HG03159 (cell line): ENCODE measurements at regions not wholly inside any gene's neighbourhood (a gene's known extent, or its start where the extent isn't known, plus 50 kb on each side); places are given as distances from the start of the nearest gene placed in this dataset.
A peak's percentile ranks its signal among the peaks of the same experiment; 100 is the strongest.
"Not testable (repeated sequence)": the region's sequence is repeated elsewhere in the genome, so short reads cannot be mapped to it uniquely, and the experiment has no call there.

Experiments
- ATAC-seq: cut with Tn5 transposase; IDR thresholded peaks from one replicate; pipeline ENCODE4 v1.9.1; 2021; ENCODE audit warnings: mild to moderate bottlenecking, moderate library complexity; ENCODE audit not compliant: unreplicated experiment

GRCh38 chr2:21908712-21909380 is 785.1 kb downstream of the TDRD15 start:
- ATAC-seq, result not testable (repeated sequence)

GRCh38 chr2:21910832-21911507 is 787.2 kb downstream of the TDRD15 start:
- ATAC-seq, result no peak

DNA sequence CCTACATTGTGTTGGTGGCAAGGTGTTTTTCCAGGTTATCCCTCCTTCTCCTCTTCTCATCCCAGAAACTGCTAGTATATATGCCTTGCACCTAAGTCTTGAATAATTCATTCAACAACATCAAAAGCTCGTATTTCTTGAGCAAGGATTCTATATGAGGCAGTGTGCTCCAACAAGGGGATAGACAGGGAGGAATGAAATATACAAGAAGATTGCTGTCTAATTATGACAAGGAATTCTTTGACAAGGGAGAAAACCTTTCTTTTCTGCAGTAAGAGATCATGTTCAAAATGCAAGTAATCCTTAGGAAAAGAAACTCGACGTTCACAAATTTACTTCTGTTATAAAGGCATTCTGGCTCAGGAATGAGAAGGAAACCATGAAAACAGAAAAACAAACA is 788.6 kb downstream of the TDRD15 start:
- no peak for ATAC-seq

DNA sequence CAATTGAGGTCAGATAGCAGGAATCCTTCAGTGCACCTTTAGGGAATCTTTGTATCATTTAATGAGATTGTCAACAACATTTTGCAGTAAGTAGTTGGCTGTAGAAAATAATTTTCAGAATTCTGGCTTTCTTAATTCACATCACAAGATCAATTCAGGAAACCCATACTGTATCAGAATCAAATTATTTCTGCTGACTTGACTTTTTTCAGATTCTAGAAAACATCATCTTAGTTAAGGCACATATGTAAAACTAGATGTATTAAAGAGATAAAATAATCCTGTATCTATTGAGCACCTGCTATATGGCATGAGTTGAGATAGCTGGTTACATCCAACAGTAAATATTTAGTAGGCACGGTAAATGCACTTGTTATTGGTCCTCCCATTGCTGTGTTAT is 791.4 kb downstream of the TDRD15 start:
- ATAC-seq, result no peak

- ATAC-seq, result no peak
Observed at GRCh38 chr2:21916934-21917522, 793.3 kb downstream of the TDRD15 start.

- no peak for ATAC-seq
Observed at GRCh38 chr2:21920721-21921120, 797.0 kb downstream of the TDRD15 start.

DNA sequence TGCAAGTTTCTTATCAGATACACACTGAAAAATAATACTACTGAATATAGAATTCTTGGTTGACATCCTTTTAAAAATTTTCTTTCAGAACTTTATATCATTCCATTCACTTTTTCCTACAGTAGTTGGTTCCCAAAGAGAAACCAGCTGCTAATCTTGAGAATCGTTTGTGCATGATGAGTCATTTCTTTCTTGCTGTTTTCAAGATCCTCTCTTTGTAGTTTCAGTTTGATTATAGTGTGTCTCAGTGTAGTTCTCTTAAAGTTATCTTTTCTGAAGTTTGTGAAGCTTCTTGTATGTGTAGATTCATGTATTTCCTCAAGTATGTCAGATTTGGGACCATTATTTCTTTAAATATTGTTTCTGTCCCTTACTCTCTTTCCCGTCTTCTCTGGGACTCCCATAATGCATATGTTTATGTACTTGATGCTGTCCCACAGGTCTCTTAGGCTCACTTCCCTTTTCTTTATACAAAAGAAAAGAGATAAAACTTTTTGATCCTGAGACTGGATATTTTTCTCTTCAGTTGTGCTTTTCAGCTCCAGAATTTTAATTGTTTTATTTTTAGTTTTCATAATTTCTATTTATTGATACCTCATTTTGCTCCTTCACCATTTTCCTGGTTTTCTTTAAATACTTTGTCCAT is 801.0 kb downstream of the TDRD15 start:
- peak; percentile 82 for ATAC-seq

GRCh38 chr2:21928292-21928691 is 804.5 kb downstream of the TDRD15 start:
- no peak for ATAC-seq

DNA sequence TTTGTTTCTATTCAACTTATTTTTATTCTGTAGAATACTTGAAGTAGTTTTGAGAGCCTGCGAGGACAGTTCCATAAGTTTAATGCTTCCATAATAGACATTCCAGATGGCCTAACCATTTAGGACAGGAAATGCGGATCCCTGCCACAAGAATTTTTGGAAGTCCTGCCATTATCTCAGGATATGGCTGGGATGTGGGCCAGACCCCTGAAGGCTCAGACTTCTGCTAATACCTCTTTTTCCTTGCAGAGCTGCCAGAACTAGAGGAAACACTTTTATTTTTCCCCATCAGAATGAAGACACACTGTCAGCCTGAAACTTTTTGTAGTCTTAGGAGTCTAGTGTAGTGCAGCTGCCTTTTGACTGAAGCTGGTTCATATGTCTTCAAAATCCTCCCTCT is 806.5 kb downstream of the TDRD15 start:
- no peak for ATAC-seq

GRCh38 chr2:21939967-21940366 is 816.2 kb downstream of the TDRD15 start:
- no peak for ATAC-seq

DNA sequence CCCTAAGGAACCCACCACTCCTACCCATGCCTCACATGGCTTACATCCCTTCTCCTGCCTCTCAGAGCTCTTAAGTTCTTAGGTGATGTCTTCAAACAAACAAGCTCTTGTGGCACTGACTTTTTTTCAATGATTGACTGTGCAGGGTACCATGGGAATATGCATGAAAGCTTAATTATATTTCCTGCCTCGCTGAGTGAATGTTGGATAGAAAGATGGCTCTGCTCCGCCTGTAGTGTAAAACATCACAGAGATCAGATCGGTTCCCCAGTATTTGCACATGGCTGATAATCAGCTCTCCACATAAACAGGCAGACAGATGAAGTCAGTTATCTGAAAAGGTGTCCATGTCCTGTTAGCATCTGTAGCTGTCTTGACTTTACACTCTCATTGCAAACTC is 820.8 kb downstream of the TDRD15 start:
- ATAC-seq, result no peak

- ATAC-seq, result no peak
Observed at GRCh38 chr2:21945658-21946057, 821.9 kb downstream of the TDRD15 start.

GRCh38 chr2:21947046-21947445 is 823.3 kb downstream of the TDRD15 start:
- no peak for ATAC-seq

GRCh38 chr2:21966139-21966538 is 842.4 kb downstream of the TDRD15 start:
- ATAC-seq, result no peak

DNA sequence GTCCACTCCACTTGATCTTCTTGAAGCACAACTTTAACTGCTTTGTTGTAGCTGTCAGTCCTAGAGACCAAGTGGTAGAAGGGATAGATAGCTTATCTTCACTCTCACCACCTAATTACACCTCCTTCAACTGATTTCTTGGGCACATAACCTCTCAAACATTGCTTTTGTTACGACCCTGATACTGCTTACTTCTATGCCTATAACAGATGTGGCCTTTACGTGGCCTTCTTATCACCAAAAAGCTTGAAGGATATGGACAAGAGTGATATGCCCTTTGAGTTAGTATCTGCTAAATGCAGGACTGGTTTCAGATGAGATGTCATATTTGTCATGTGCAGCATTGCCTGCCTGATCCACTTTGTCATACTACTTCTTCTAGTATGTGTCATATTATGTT is 847.2 kb downstream of the TDRD15 start:
- ATAC-seq, result no peak

GRCh38 chr2:21972586-21972985 is 848.8 kb downstream of the TDRD15 start:
- ATAC-seq, result no peak

- ATAC-seq, result no peak
Observed at GRCh38 chr2:21981127-21981526, 857.4 kb downstream of the TDRD15 start.

DNA sequence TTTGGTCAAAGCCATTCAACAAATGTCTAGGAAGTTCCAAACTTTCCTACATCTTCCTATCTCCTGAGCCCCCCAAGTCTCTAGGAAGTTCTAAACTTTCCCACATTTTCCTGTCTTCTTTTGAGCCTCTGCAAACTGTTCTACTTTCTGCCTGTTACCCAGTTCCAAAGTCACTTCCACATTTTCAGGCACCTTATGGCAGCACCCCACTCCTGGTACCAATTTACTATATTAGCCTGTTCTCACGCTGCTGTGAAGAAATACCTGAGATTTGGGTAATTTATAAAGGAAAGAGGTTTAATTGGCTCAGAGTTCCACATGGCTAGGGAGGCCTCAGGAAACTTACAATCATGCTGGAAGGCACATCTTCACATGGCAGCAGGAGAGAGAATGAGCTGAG is 869.2 kb downstream of the TDRD15 start:
- ATAC-seq, result no peak

- ATAC-seq, result no peak
Observed at GRCh38 chr2:21996339-21996738, 872.6 kb downstream of the TDRD15 start.

DNA sequence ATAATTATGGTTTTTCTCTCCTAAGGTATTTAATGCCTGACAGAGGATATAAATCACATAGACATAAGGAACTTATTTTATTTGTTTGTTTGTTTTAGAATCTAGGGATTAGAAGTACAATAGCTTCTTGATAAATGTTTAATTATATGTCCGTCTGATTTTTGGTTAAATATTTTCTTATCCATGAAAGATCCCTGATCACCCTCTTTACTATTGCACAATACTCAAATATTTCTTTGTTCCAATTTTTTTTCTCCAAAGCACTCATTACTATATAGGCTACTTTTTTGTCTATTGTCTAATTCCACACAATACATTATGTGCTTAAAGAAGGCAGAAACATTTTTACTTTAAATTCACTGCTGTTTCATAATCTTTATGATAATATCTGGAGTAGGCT is 875.8 kb downstream of the TDRD15 start:
- no peak for ATAC-seq

DNA sequence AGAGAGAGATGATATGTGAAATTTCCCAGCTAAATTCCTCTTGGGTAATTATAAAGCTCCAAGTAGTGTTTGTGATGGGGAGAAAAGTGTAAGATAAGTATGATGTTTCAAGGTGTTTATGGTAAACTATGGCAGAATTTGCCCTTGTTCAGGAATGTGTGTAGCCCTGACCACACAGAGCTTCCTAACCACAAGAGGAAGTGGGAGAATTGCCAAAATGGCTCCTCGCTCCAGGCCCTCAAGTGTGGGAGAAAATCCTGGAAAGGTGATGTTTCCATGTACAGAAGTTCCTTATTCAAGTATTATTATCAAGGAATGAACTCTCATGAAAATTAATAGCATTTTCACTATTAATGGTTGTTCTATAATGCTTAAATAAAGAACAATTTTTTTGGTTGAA is 878.3 kb downstream of the TDRD15 start:
- ATAC-seq, result no peak

- ATAC-seq, result no peak
Observed at GRCh38 chr2:22003270-22003669, 879.5 kb downstream of the TDRD15 start.
